ENCODE measurements at regions not wholly inside any gene's neighbourhood (a gene's known extent, or its start where the extent isn't known, plus 50 kb on each side); places are given as distances from the start of the nearest gene placed in this dataset.

GRCh38 chr1:217333939-217334338 lies 297.0 kb downstream of the GPATCH2 start:
- Mint-ChIP-seq H3K4me3 (no peak overlapping the region), H3K9me3 (peaks cover 6% of the 10 kb centered on the region), H3K36me3 (ENCODE audit: low read depth) (no peaks in the 10 kb centered on the region), H3K27ac (no peak overlapping the region), H3K4me1 (no peaks in the 10 kb centered on the region), H3K27me3 (no peaks in the 10 kb centered on the region)
- DNase-seq (no peak), ATAC-seq (ENCODE audit: low read depth) (no peak)
- no peak for TF ChIP-seq CTCF (IDR thresholded peaks at IDR 0.05)
- intact Hi-C loops (cut with micrococcal nuclease), result no loop called here
- POLR2A ChIA-PET, result no interaction called here
- CTCF ChIA-PET, result no interaction called here

GRCh38 chr1:217332431-217333065 lies 298.3 kb downstream of the GPATCH2 start:
- H3K4me3 Mint-ChIP-seq, result no peak overlapping the region
- DNase-seq, result no peak
- intact Hi-C loops (cut with micrococcal nuclease), result no loop called here
- H3K36me3 Mint-ChIP-seq (ENCODE audit: low read depth), result no peaks in the 10 kb centered on the region
- POLR2A ChIA-PET, result no interaction called here
- no peak for ATAC-seq (ENCODE audit: low read depth)
- H3K27ac Mint-ChIP-seq, result no peak overlapping the region
- H3K4me1 Mint-ChIP-seq, result no peaks in the 10 kb centered on the region
- TF ChIP-seq CTCF (IDR thresholded peaks at IDR 0.05), result no peak
- no peaks in the 10 kb centered on the region for H3K27me3 Mint-ChIP-seq
- CTCF ChIA-PET, result no interaction called here
- H3K9me3 Mint-ChIP-seq, result peaks cover 6% of the 10 kb centered on the region

GRCh38 chr1:217331698-217332097 lies 299.2 kb downstream of the GPATCH2 start:
- ChIA-PET POLR2A (no interaction called here), CTCF (no interaction called here)
- H3K4me3 Mint-ChIP-seq, result no peak overlapping the region
- no peaks in the 10 kb centered on the region for H3K4me1 Mint-ChIP-seq
- TF ChIP-seq CTCF (IDR thresholded peaks at IDR 0.05), result no peak
- H3K27ac Mint-ChIP-seq, result no peak overlapping the region
- DNase-seq (no peak), ATAC-seq (ENCODE audit: low read depth) (no peak)
- intact Hi-C loops (cut with micrococcal nuclease), result no loop called here
- H3K27me3 Mint-ChIP-seq, result no peaks in the 10 kb centered on the region
- H3K9me3 Mint-ChIP-seq, result peaks cover 6% of the 10 kb centered on the region
- H3K36me3 Mint-ChIP-seq (ENCODE audit: low read depth), result no peaks in the 10 kb centered on the region

- ChIA-PET POLR2A (no interaction called here), CTCF (no interaction called here)
- ATAC-seq (ENCODE audit: low read depth) (no peak), DNase-seq (no peak)
- Mint-ChIP-seq H3K4me1 (no peaks in the 10 kb centered on the region), H3K4me3 (no peak overlapping the region), H3K9me3 (peaks cover 6% of the 10 kb centered on the region), H3K27me3 (no peaks in the 10 kb centered on the region), H3K27ac (no peak overlapping the region), H3K36me3 (ENCODE audit: low read depth) (no peaks in the 10 kb centered on the region)
- intact Hi-C loops (cut with micrococcal nuclease), result no loop called here
- TF ChIP-seq CTCF (IDR thresholded peaks at IDR 0.05), result no peak
Observed at GRCh38 chr1:217327901-217328300, 303.0 kb downstream of the GPATCH2 start.

- ATAC-seq (ENCODE audit: low read depth) (no peak), DNase-seq (no peak)
- no peak overlapping the region for H3K27ac Mint-ChIP-seq
- TF ChIP-seq CTCF (IDR thresholded peaks at IDR 0.05), result no peak
- ChIA-PET POLR2A (no interaction called here), CTCF (no interaction called here)
- H3K36me3 Mint-ChIP-seq (ENCODE audit: low read depth), result no peaks in the 10 kb centered on the region
- H3K27me3 Mint-ChIP-seq, result no peaks in the 10 kb centered on the region
- H3K4me3 Mint-ChIP-seq, result no peak overlapping the region
- no peaks in the 10 kb centered on the region for H3K9me3 Mint-ChIP-seq
- intact Hi-C loops (cut with micrococcal nuclease), result no loop called here
- no peaks in the 10 kb centered on the region for H3K4me1 Mint-ChIP-seq
Observed at GRCh38 chr1:217322834-217323233, 308.1 kb downstream of the GPATCH2 start.

Data from activated B cell treated with CpG ODN at 0.5 μM for 24 hours (primary cell).